Ishikawa (cell line): ENCODE measurements at regions not wholly inside any gene's neighbourhood (a gene's known extent, or its start where the extent isn't known, plus 50 kb on each side); places are given as distances from the start of the nearest gene placed in this dataset.

Experiments used
- CEBPB ChIP-seq: IDR thresholded peaks from 2 replicates; pipeline ENCODE4 v1.6.1; 2012
- CREB1 ChIP-seq: IDR thresholded peaks from 2 replicates; pipeline ENCODE4 v1.6.1; 2012; ENCODE audit warnings: low read depth
- EP300 ChIP-seq: IDR thresholded peaks from 2 replicates; pipeline ENCODE4 v1.6.1; 2012; ENCODE audit warnings: borderline replicate concordance
- NFIC ChIP-seq: IDR thresholded peaks from 2 replicates; pipeline ENCODE4 v1.6.1; 2012
- TAF1 ChIP-seq: IDR thresholded peaks from 2 replicates; pipeline ENCODE4 v1.6.1; 2012; ENCODE audit warnings: low read depth, mild to moderate bottlenecking
- YY1 ChIP-seq: IDR thresholded peaks from 2 replicates; pipeline ENCODE4 v1.6.1; 2012; ENCODE audit warnings: low read depth
- TF ChIP-seq, protein P1 (sequence below): IDR thresholded peaks from 2 replicates; pipeline ENCODE4 v1.6.1; 2012; ENCODE audit warnings: low read depth, mild to moderate bottlenecking

DNA sequence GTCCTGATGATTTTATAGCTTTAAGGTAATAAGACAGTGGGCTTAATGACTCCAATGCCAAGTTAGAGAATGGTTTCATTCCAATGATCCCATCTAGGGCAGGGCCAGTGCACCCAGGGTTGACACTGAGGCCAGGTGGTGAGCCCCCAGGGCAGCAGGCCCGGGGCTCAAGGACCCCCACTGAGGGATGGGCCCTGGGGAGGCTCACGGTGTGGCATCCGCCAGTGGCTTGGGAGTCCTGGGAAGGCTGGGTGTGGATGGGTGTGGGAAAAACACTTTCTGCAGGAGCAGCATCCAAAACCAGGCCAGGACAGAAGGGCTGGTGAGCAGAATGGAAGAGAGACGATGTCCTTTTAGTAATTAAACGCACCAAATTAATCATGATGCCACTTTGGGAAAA is 626.3 kb downstream of the TBC1D22A start:
- no peak for TF ChIP-seq TAF1
- TF ChIP-seq YY1, result no peak
- TF ChIP-seq, protein P1, sequence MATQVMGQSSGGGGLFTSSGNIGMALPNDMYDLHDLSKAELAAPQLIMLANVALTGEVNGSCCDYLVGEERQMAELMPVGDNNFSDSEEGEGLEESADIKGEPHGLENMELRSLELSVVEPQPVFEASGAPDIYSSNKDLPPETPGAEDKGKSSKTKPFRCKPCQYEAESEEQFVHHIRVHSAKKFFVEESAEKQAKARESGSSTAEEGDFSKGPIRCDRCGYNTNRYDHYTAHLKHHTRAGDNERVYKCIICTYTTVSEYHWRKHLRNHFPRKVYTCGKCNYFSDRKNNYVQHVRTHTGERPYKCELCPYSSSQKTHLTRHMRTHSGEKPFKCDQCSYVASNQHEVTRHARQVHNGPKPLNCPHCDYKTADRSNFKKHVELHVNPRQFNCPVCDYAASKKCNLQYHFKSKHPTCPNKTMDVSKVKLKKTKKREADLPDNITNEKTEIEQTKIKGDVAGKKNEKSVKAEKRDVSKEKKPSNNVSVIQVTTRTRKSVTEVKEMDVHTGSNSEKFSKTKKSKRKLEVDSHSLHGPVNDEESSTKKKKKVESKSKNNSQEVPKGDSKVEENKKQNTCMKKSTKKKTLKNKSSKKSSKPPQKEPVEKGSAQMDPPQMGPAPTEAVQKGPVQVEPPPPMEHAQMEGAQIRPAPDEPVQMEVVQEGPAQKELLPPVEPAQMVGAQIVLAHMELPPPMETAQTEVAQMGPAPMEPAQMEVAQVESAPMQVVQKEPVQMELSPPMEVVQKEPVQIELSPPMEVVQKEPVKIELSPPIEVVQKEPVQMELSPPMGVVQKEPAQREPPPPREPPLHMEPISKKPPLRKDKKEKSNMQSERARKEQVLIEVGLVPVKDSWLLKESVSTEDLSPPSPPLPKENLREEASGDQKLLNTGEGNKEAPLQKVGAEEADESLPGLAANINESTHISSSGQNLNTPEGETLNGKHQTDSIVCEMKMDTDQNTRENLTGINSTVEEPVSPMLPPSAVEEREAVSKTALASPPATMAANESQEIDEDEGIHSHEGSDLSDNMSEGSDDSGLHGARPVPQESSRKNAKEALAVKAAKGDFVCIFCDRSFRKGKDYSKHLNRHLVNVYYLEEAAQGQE, result no peak
- TF ChIP-seq EP300, result no peak
- TF ChIP-seq CREB1, result no peak
- no peak for TF ChIP-seq CEBPB
- TF ChIP-seq NFIC, result no peak
